GM19023 (cell line): ENCODE measurements at regions not wholly inside any gene's neighbourhood (a gene's known extent, or its start where the extent isn't known, plus 50 kb on each side); places are given as distances from the start of the nearest gene placed in this dataset.
"Not testable (repeated sequence)": the region's sequence is repeated elsewhere in the genome, so short reads cannot be mapped to it uniquely, and the experiment has no call there.

Experiments
- ATAC-seq: cut with Tn5 transposase; IDR thresholded peaks from one replicate; pipeline ENCODE4 v1.9.1; 2021; ENCODE audit warnings: mild to moderate bottlenecking, moderate library complexity; ENCODE audit not compliant: unreplicated experiment

DNA sequence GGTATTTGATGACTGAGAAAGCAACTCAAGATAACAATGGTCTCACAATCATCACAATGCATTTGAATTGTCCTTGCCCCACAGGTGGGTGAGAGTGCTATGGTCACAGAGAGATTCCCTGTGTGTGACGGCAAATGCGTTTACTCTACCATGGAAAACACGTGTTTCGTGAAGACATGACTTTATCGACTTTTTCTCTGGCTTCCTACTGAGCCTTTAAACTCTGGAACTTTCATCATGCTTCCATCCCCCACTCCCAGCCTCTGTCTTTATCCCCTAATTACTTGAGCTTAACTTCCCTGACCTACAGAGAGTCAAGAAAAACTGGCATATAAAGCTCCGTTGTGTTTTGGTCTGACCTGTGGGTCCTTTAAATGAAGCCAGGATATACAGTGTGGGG is 414.1 kb upstream of the CLINT1 start:
- ATAC-seq, result no peak

DNA sequence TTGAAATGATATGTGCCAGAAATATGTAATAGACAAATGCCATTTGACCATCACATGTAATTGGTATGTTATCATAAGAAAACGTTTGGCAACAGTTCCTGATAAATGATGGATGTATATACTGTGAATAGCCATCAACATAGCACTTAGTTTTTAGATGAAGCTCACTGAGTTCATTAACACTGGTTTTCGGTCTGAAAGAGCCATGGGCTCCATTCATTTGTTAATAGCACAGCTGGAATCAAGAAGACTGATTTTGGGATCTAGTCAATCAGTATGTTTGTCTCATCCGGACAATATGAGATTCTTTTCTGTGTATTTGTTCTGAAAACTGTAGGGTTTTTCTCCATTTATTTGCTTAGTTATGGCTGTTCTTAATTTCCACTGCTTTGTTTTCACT is 413.5 kb upstream of the CLINT1 start:
- ATAC-seq, result no peak

GRCh38 chr5:158270996-158271554 is 412.1 kb upstream of the CLINT1 start:
- no peak for ATAC-seq

GRCh38 chr5:158268286-158268685 is 409.3 kb upstream of the CLINT1 start:
- no peak for ATAC-seq

GRCh38 chr5:158267228-158267627 is 408.3 kb upstream of the CLINT1 start:
- ATAC-seq, result no peak

DNA sequence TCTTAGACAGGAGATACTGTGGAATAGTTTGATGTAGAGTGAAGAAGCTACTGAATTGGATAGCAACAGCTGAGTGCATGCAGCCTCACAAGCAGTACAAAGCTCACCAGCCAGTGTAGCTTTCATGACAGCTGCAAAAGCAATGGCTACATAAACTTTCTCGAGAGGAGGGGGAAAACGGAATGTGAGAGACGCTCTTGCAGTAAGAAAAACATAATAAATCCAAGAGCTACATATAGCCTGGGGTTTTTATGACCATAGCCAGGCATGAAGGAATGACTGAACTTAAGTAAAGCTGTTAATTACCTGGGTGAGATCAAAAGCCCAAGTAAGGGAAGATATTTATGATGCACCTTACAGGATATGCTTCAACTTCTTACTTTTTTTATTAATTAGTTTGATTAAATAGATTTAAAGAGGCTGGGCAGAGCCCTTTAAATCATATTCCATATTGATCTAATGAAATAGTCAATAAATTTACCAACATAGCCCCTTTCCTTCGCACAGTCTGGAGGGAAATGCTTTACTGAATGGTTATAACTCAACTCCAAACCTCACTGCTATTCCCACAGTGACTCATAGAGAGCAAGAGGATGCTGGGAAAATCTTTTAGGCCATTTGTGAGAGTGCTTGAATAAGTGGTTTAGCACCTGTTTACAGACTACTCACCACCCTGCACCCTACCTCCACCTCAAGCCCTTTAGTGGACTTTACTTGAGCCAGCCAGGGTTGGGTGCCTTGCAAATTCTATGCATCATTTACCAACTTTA is 407.2 kb upstream of the CLINT1 start:
- ATAC-seq, result no peak

DNA sequence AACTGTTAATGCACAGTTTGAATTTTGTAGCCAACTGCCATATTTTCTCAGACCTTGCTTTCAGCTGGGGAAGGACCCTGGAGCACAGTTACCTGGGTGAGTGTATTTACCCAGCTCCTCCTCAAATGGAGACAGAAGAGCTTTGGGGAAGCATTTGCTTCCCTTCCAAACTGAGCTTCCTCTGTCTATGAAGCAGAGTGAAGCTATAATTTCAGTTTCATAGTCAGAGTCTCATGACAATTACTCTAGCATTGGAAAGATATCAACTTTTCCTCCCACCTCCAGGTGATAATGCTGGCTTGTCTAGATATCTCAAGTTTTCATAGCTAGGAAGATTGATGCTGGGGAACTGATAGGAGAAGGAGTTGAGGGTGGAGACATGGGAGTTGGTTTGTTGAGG is 406.4 kb upstream of the CLINT1 start:
- ATAC-seq, result no peak

GRCh38 chr5:158264264-158264663 is 405.3 kb upstream of the CLINT1 start:
- ATAC-seq, result no peak

DNA sequence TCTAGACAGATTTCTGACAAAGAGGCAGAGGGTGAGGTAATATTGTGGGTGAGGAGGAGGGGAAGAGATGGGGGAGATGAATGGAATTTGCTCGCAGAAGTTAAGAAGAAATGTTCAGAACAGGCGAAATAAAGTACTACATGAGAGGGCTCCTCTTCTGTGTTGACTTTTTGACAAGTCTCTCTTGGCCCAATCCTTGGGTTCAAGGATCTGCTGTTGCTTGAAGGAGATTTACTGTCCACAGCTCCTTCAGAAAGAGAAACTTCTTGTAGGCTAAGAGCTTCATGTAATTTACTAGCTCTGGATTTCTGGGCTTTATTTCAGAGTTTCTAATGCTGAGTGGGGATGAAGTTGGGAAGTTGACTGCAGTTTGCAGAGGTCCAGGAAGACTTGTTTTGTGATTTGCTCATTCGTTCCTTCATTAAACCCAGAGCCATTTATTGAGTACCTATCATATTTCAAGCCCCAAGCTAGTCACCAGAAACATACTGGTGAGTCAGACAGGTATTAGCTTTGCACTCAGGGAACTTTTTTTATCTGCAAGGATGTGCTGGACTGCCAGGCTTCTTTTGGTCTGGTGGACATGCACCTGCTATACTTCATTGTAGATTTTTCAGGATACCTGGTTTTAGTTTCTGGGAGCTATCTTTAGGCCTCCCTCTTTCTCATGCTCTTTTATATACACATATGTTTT is 402.9 kb upstream of the CLINT1 start:
- no peak for ATAC-seq

- ATAC-seq, result no peak
Observed at GRCh38 chr5:158256096-158256495, 397.2 kb upstream of the CLINT1 start.

GRCh38 chr5:158255609-158256008 is 396.7 kb upstream of the CLINT1 start:
- no peak for ATAC-seq

- ATAC-seq, result no peak
Observed at GRCh38 chr5:158246661-158247060, 387.7 kb upstream of the CLINT1 start.

DNA sequence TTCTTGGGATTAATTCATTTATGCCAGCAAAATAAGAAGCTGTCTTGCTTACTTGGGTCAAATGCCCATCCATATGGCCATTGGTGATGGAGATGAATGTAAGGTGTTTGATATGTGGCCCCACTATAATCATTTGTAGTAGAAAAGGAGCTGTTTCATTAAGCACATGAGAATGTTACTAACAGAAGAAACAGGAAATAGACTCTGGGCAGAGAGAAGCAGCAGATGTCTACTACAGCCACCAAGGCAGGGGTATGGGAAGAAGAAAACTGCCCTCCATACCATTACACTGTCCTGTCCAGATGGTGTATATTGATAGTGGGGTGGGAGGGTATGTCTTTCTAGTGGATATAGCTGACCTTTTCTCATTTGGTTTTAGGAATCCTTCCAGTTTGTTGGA is 386.6 kb upstream of the CLINT1 start:
- ATAC-seq, result no peak

DNA sequence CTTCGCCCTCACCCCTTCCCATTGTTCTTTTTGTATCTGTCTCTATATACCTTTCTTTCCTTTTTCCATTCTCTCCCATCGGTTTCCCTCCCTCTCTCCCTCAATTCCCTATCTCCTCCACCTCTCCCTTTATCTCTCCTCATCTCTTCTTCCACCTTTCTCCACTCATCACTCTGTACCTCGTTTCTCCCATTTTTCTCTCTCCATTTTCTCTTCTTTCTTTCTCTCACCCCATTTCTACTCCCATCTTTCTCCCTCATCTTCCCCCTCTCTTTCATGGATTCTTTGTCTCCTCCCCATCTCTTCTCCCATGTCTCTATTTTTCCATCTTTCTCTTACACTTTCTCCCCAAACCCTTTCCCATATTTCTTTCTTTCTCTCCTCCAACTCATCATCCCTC is 385.9 kb upstream of the CLINT1 start:
- no peak for ATAC-seq

DNA sequence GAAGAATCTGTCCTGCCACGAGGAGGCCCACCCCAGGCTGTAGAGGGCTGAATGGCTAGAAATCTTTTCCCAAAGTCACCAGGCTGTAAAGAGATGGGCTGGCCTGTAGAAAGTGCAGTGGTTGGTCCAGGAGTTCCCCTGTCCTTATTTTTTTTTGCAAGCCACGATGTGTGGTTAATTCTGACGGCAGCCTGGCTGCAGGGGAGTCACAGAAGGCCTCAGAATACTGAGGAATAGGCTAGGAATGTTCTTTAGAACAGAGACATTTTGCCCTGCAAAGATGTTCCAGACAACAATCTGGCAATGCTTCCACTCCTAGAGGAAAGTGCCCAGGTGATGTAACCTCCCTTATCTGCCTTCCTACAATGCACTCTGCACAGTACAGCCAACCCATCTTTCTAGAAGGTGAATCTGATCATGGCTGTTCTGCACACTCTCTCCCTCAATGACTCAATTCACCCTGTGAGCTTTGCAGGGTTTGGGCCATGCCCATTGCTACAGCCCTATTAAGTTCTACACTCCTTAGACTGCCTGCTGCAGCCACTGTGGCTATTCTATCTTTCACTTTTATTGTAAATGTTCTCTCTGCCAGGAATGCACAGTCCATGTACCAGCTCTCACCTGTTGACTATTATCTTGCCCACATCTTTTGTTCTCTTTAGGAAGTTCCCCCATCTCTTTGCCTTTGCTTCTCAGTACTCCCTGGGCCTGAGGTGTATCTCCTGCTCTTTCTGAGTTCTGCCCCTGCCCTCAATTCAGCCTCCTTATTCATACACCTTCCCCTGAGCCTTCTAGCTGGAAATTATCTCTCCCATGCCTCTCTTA is 377.8 kb upstream of the CLINT1 start:
- ATAC-seq, result no peak

- no peak for ATAC-seq
Observed at GRCh38 chr5:158235159-158235547, 376.2 kb upstream of the CLINT1 start.

DNA sequence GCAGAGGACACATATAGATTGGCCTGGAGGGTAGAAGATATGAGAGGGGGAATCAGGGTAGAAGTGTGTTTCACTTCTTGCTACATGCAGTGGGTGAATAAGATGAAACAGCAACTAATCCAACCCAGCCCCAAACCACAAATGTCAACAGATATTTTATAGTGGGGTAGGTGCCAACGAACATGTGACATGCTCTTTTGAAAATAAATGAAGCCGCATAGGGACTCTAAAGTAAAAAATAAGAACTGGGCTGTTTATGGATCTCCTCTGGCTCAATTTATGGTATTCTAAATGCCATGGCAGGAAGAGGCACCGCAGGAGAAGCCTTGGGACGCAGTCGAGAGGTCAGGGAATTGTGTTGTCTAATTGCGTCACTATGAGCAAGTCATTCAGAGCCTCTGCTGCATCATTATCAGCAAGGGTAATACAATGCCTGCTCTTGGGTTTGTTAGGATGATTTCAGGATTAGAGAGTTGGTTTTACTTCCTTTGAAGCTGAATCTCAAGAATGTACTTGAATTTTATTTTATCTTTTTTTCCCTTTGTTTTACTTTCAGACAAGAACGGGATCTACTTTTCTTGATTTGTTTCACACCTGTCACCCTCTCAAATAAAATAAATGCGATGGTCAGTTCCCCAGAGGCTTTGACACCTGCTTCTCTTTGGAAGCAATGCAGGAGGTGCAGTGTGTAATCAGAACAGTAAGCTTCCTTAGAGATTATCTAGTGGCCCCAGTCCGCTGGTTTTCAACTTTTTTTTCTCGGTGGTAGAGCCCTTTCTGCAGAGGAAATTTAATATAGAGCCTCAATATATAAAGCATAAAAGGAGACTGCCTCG is 375.6 kb upstream of the CLINT1 start:
- no peak for ATAC-seq

- ATAC-seq, result no peak
Observed at GRCh38 chr5:158233735-158234322, 374.9 kb upstream of the CLINT1 start.

GRCh38 chr5:158227314-158227713 is 368.4 kb upstream of the CLINT1 start:
- ATAC-seq, result not testable (repeated sequence)

GRCh38 chr5:158226496-158226895 is 367.6 kb upstream of the CLINT1 start:
- no peak for ATAC-seq
